PC-9 (cell line): ENCODE measurements at regions not wholly inside any gene's neighbourhood (a gene's known extent, or its start where the extent isn't known, plus 50 kb on each side); places are given as distances from the start of the nearest gene placed in this dataset.
A peak's percentile ranks its signal among the peaks of the same experiment; 100 is the strongest.

ENCODE experiments used
- BruUV-seq: library from RNA; stranded (reverse); fragments of 400-500 nt; replicated peaks from 2 replicates; lab custom pipeline; 2021; lab: Mats Ljungman, UMichigan
- CTCF ChIA-PET: fragments of 300-600 bp; sonication (Branson Sonifier 250); formaldehyde crosslinking; loops from one replicate; lab custom pipeline; 2022; ENCODE audit warnings: antibody characterized with exemption; lab: Charles Lee
- POLR2A ChIA-PET: fragments of 300-600 bp; sonication (Branson Sonifier 250); formaldehyde crosslinking; loops from one replicate; lab custom pipeline; 2022; ENCODE audit warnings: antibody characterized with exemption; ENCODE audit not compliant: unreplicated experiment; lab: Charles Lee
- DNase-seq, 2 experiments: peaks; one replicate each; pipeline versions ENCODE4 v3.0.0 to v3.0.0-alpha.2; 2015 to 2022; ENCODE audit warnings: mixed read lengths in 1 of 2
- H2AFZ ChIP-seq: fragments of 200-600 bp; sonication (generic); 2 replicates; pipeline ENCODE4 v1.8.1; 2017; ENCODE audit warnings: antibody characterized with exemption
- H3F3A ChIP-seq: fragments of 200-600 bp; sonication (generic); 2 replicates; pipeline ENCODE4 v1.8.1; 2017; ENCODE audit warnings: antibody characterized with exemption, mild to moderate bottlenecking, low read depth; ENCODE audit not compliant: insufficient read depth
- H3K27ac ChIP-seq: fragments of 200-600 bp; sonication (generic); 2 replicates; pipeline ENCODE4 v1.6.1; 2016; ENCODE audit warnings: mixed run types
- H3K27me3 ChIP-seq: fragments of 200-600 bp; sonication (generic); 2 replicates; pipeline ENCODE4 v1.6.1; 2016; ENCODE audit warnings: low read depth, mixed run types; ENCODE audit not compliant: insufficient read depth
- H3K36me3 ChIP-seq: fragments of 200-600 bp; sonication (generic); 2 replicates; pipeline ENCODE4 v1.6.1; 2016; ENCODE audit warnings: low read depth, mixed run types
- H3K4me1 ChIP-seq: fragments of 200-600 bp; sonication (generic); replicated peaks from 2 replicates; pipeline ENCODE4 v1.6.1; 2016; ENCODE audit warnings: mixed run types; ENCODE audit not compliant: insufficient read depth
- H3K4me2 ChIP-seq: fragments of 200-600 bp; sonication (generic); 2 replicates; pipeline ENCODE4 v1.6.1; 2017; ENCODE audit warnings: mixed run types
- H3K4me3 ChIP-seq: fragments of 200-600 bp; sonication (generic); 2 replicates; pipeline ENCODE4 v1.6.1; 2016; ENCODE audit warnings: mixed run types
- H3K79me2 ChIP-seq: fragments of 200-600 bp; sonication (generic); 2 replicates; pipeline ENCODE4 v1.6.1; 2017; ENCODE audit warnings: low read depth, mixed run types
- H3K9me2 ChIP-seq: fragments of 200-600 bp; sonication (generic); 2 replicates; pipeline ENCODE4 v1.8.1; 2017; ENCODE audit warnings: mild to moderate bottlenecking; ENCODE audit not compliant: insufficient read depth
- H3K9me3 ChIP-seq: fragments of 200-600 bp; sonication (generic); 2 replicates; pipeline ENCODE4 v1.8.1; 2016; ENCODE audit warnings: low read depth; ENCODE audit not compliant: insufficient read depth
- H4K20me1 ChIP-seq: fragments of 200-600 bp; sonication (generic); 2 replicates; pipeline ENCODE4 v1.8.1; 2017; ENCODE audit not compliant: insufficient read depth
- EZH2 ChIP-seq: fragments of 200-600 bp; sonication (generic); IDR thresholded peaks from 2 replicates; pipeline ENCODE4 v1.8.0; 2017; ENCODE audit warnings: antibody characterized with exemption, low read depth
- intact Hi-C: fragments of 100-400 bp; cut with micrococcal nuclease; formaldehyde crosslinking; loops from one replicate; pipeline ENCODE4 v1.10.0; 2022; ENCODE audit not compliant: unreplicated experiment
- TF ChIP-seq, protein P1 (sequence below): fragments of 200-600 bp; sonication (generic); conservative IDR thresholded peaks from 2 replicates; pipeline ENCODE4 v1.6.1; 2017; ENCODE audit warnings: mixed run types, antibody characterized with exemption, mild to moderate bottlenecking, moderate library complexity

GRCh38 chr7:42833411-42833810 lies 78.5 kb downstream of the C7orf25 start:
- POLR2A ChIA-PET = no interaction called here
- TF ChIP-seq EZH2 = no peak
- TF ChIP-seq, protein P1, sequence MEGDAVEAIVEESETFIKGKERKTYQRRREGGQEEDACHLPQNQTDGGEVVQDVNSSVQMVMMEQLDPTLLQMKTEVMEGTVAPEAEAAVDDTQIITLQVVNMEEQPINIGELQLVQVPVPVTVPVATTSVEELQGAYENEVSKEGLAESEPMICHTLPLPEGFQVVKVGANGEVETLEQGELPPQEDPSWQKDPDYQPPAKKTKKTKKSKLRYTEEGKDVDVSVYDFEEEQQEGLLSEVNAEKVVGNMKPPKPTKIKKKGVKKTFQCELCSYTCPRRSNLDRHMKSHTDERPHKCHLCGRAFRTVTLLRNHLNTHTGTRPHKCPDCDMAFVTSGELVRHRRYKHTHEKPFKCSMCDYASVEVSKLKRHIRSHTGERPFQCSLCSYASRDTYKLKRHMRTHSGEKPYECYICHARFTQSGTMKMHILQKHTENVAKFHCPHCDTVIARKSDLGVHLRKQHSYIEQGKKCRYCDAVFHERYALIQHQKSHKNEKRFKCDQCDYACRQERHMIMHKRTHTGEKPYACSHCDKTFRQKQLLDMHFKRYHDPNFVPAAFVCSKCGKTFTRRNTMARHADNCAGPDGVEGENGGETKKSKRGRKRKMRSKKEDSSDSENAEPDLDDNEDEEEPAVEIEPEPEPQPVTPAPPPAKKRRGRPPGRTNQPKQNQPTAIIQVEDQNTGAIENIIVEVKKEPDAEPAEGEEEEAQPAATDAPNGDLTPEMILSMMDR = no peak
- Histone ChIP-seq H4K20me1 (no peaks in the 10 kb centered on the region), H3K79me2 (no peaks in the 10 kb centered on the region), H3K4me1 (0 out of 2 replicates have a peak, but pooled peaks cover 4% of the 10 kb centered on the region), H3K4me3 (no peak overlapping the region), H3K4me2 (peak overlapping the region; percentile 50; the same call in 1 of the 2 replicates), H3K9me2 (no peaks in the 10 kb centered on the region), H3K27ac (no peak overlapping the region), H3F3A (no peaks in the 10 kb centered on the region), H3K9me3 (no peaks in the 10 kb centered on the region), H3K27me3 (peaks cover 35% of the 10 kb centered on the region), H2AFZ (no peak overlapping the region), H3K36me3 (no peaks in the 10 kb centered on the region)
- no peak for DNase-seq
- intact Hi-C loops = loop anchor here (5.0 kb wide), 1 partner anchor 856 kb away; no protein-coding TSS in a partner anchor
- CTCF ChIA-PET = no interaction called here
- BruUV-seq = no TSS peak

- intact Hi-C loops = loop anchor here (5.0 kb wide), 1 partner anchor 855 kb away; no protein-coding TSS in a partner anchor
- H3K27ac ChIP-seq = no peak overlapping the region
- H3K36me3 ChIP-seq = no peaks in the 10 kb centered on the region
- TF ChIP-seq, protein P1 = no peak
- TF ChIP-seq EZH2 = no peak
- no peak overlapping the region for H2AFZ ChIP-seq
- no peaks in the 10 kb centered on the region for H4K20me1 ChIP-seq
- H3K4me2 ChIP-seq = peak overlapping the region; percentile 50
- no peaks in the 10 kb centered on the region for H3K9me2 ChIP-seq
- H3F3A ChIP-seq = no peaks in the 10 kb centered on the region
- peaks cover 41% of the 10 kb centered on the region for H3K27me3 ChIP-seq
- H3K9me3 ChIP-seq = no peaks in the 10 kb centered on the region
- H3K79me2 ChIP-seq = no peaks in the 10 kb centered on the region
- no TSS peak for BruUV-seq
- 0 out of 2 replicates have a peak, but pooled peaks cover 4% of the 10 kb centered on the region for H3K4me1 ChIP-seq
- DNase-seq = no peak
- ChIA-PET POLR2A (no interaction called here), CTCF (no interaction called here)
- no peak overlapping the region for H3K4me3 ChIP-seq
Measured at GRCh38 chr7:42832667-42833066, 79.2 kb downstream of the C7orf25 start.

- peak overlapping the region; percentile 17; the same call in 1 of the 2 replicates for H3K4me2 ChIP-seq
- no peaks in the 10 kb centered on the region for H4K20me1 ChIP-seq
- ChIA-PET POLR2A (interaction anchor here (0.6 to 1.2 kb wide), 2 partner anchors 76 to 980 kb away, joined by 3 read pairs; no protein-coding TSS in a partner anchor), CTCF (interaction anchor here (0.6 kb wide), 1 partner anchor 685 kb away, joined by 4 read pairs; no protein-coding TSS in a partner anchor)
- intact Hi-C loops = loop anchor here (5.0 kb wide), 1 partner anchor 855 kb away; no protein-coding TSS in a partner anchor
- H3K9me2 ChIP-seq = no peaks in the 10 kb centered on the region
- TF ChIP-seq EZH2 = no peak
- TF ChIP-seq, protein P1 = peak; percentile 63
- H3K36me3 ChIP-seq = no peaks in the 10 kb centered on the region
- peak in 1 of 2 experiments; percentile 18 for DNase-seq
- peaks cover 48% of the 10 kb centered on the region for H3K27me3 ChIP-seq
- H3K4me1 ChIP-seq = 0 out of 2 replicates have a peak, but pooled peaks cover 4% of the 10 kb centered on the region
- no TSS peak for BruUV-seq
- H2AFZ ChIP-seq = no peak overlapping the region
- H3K27ac ChIP-seq = no peak overlapping the region
- H3K4me3 ChIP-seq = no peak overlapping the region
- H3F3A ChIP-seq = no peaks in the 10 kb centered on the region
- H3K9me3 ChIP-seq = no peaks in the 10 kb centered on the region
- no peaks in the 10 kb centered on the region for H3K79me2 ChIP-seq
Measured at GRCh38 chr7:42831718-42832522, 80.0 kb downstream of the C7orf25 start.
